SK-N-SH (cell line): ENCODE measurements at regions not wholly inside any gene's neighbourhood (a gene's known extent, or its start where the extent isn't known, plus 50 kb on each side); places are given as distances from the start of the nearest gene placed in this dataset.

ENCODE experiments used
- CTCF ChIA-PET: fragments of 300-600, 350-600 bp; formaldehyde crosslinking; extraction: SDS; loops from one replicate; lab custom pipeline; 2021; lab: Yijun Ruan, JAX
- POLR2A ChIA-PET: fragments of 350-600 bp; sonication (Branson Sonifier 250); formaldehyde crosslinking; extraction: SDS; loops from one replicate; lab custom pipeline; 2020; ENCODE audit warnings: antibody characterized with exemption, inconsistent platforms; lab: Yijun Ruan, JAX
- DNase-seq: peaks from one replicate; pipeline ENCODE4 v3.0.0; 2012
- H2AFZ ChIP-seq: fragments of 200-600 bp; sonication (generic); 2 replicates; pipeline ENCODE4 v1.8.1; 2016; ENCODE audit warnings: antibody characterized with exemption, mild to moderate bottlenecking, low read depth
- H3F3A ChIP-seq: fragments of 200-600 bp; sonication (generic); replicated peaks from 2 replicates; pipeline ENCODE3; 2016; ENCODE audit warnings: antibody characterized with exemption, mild to moderate bottlenecking; ENCODE audit not compliant: insufficient read depth
- H3K27ac ChIP-seq, 2 experiments: fragments of 200-500 bp in 1 of 2; fragments of 200-600 bp in 1 of 2; sonication (Bioruptor generic) in 1 of 2; sonication (generic), shearing (Covaris generic) in 1 of 2; 2 replicates each; pipeline versions ENCODE4 v1.5.1 to v1.6.1; 2014 to 2016; ENCODE audit warnings: low read depth in 2 of 2, inconsistent platforms in 1 of 2, low read length in 1 of 2, mild to moderate bottlenecking in 1 of 2, mixed read lengths in 1 of 2
- H3K27me3 ChIP-seq: fragments of 200-600 bp; sonication (generic), shearing (Covaris generic); 2 replicates; pipeline ENCODE4 v1.6.1; 2016; ENCODE audit warnings: mixed run types; ENCODE audit not compliant: insufficient read depth
- H3K36me3 ChIP-seq, 2 experiments: fragments of 200-500 bp in 1 of 2; fragments of 200-600 bp in 1 of 2; sonication (Bioruptor generic) in 1 of 2; sonication (generic) in 1 of 2; replicated peaks in 1 of 2; 2 replicates each; pipeline versions ENCODE3 to v1.5.1; 2014 to 2016; ENCODE audit warnings: low read length in 1 of 2, mild to moderate bottlenecking in 1 of 2; ENCODE audit not compliant: insufficient read depth in 2 of 2, control insufficient read depth in 1 of 2
- H3K4me1 ChIP-seq, 2 experiments: fragments of 200-500 bp in 1 of 2; fragments of 200-600 bp in 1 of 2; sonication (Bioruptor generic) in 1 of 2; sonication (generic), shearing (Covaris generic) in 1 of 2; 2 replicates each; pipeline versions ENCODE4 v1.5.1 to v1.6.1; 2014 to 2016; ENCODE audit warnings: low read depth in 1 of 2, low read length in 1 of 2, mixed run types in 1 of 2; ENCODE audit not compliant: insufficient read depth in 2 of 2, control insufficient read depth in 1 of 2
- H3K4me2 ChIP-seq: fragments of 200-600 bp; sonication (generic), shearing (Covaris generic); 2 replicates; pipeline ENCODE4 v1.6.1; 2017; ENCODE audit warnings: mixed run types
- H3K4me3 ChIP-seq, 2 experiments: fragments of 200-500 bp in 1 of 2; fragments of 200-600 bp in 1 of 2; sonication (Bioruptor generic) in 1 of 2; sonication (generic), shearing (Covaris generic) in 1 of 2; 2 replicates each; pipeline versions ENCODE4 v1.5.1 to v1.8.1; 2014 to 2016; ENCODE audit warnings: low read depth in 2 of 2, inconsistent platforms in 1 of 2, low read length in 1 of 2, mild to moderate bottlenecking in 1 of 2, mixed read lengths in 1 of 2, moderate library complexity in 1 of 2
- H3K79me2 ChIP-seq: fragments of 200-600 bp; sonication (generic); 2 replicates; pipeline ENCODE4 v1.8.1; 2017; ENCODE audit warnings: mild to moderate bottlenecking; ENCODE audit not compliant: insufficient read depth
- H3K9ac ChIP-seq: fragments of 200-600 bp; sonication (generic); 2 replicates; pipeline ENCODE4 v1.6.1; 2017; ENCODE audit warnings: mixed run types
- H3K9me2 ChIP-seq: fragments of 200-600 bp; sonication (generic); 2 replicates; pipeline ENCODE4 v1.6.1; 2017; ENCODE audit warnings: mixed run types
- H3K9me3 ChIP-seq: fragments of 200-600 bp; sonication (generic); 2 replicates; pipeline ENCODE4 v1.6.1; 2017; ENCODE audit warnings: mixed run types, mild to moderate bottlenecking, moderate library complexity
- H4K20me1 ChIP-seq: fragments of 200-600 bp; sonication (generic); 2 replicates; pipeline ENCODE4 v1.6.1; 2017; ENCODE audit warnings: mild to moderate bottlenecking, mixed run types; ENCODE audit not compliant: insufficient read depth
- CHD2 ChIP-seq: fragments of 150-350 bp; IDR thresholded peaks from 2 replicates; pipeline ENCODE4 v1.6.1; 2018; ENCODE audit warnings: low read length; ENCODE audit not compliant: partially characterized antibody
- CTCF ChIP-seq: fragments of 200-600 bp; sonication (generic); IDR thresholded peaks from 2 replicates; pipeline ENCODE4 v1.6.1; 2017; ENCODE audit warnings: antibody characterized with exemption, mild to moderate bottlenecking, moderate library complexity
- EZH2phosphoT487 ChIP-seq: fragments of 200-600 bp; sonication (generic); IDR thresholded peaks from 2 replicates; pipeline ENCODE4 v1.6.1; 2017; ENCODE audit warnings: low read depth, mixed run types, mild to moderate bottlenecking, antibody characterized with exemption, moderate library complexity, borderline replicate concordance
- FOSL2 ChIP-seq: IDR thresholded peaks from 2 replicates; pipeline ENCODE4 v1.4.0; 2012; ENCODE audit warnings: low read depth, mild to moderate bottlenecking, moderate library complexity, borderline replicate concordance
- FOXJ3 ChIP-seq: sonication (generic); formaldehyde crosslinking; IDR thresholded peaks from 2 replicates; pipeline ENCODE4 v1.5.1; 2020; ENCODE audit warnings: mild to moderate bottlenecking, missing genetic modification reagents
- FOXM1 ChIP-seq: IDR thresholded peaks from 2 replicates; pipeline ENCODE4 v1.4.0; 2012; ENCODE audit warnings: low read depth, mild to moderate bottlenecking
- GABPA ChIP-seq: IDR thresholded peaks from 2 replicates; pipeline ENCODE4 v1.4.0; 2012; ENCODE audit warnings: low read depth, mild to moderate bottlenecking
- MEF2A ChIP-seq: IDR thresholded peaks from 2 replicates; pipeline ENCODE4 v1.4.0; 2012; ENCODE audit warnings: low read depth, borderline replicate concordance
- MXI1 ChIP-seq: IDR thresholded peaks from 2 replicates; pipeline ENCODE4 v1.6.1; 2012; ENCODE audit warnings: mild to moderate bottlenecking, low read depth, low read length, improper control_type of control experiment
- NRF1 ChIP-seq: IDR thresholded peaks from 2 replicates; pipeline ENCODE4 v1.6.1; 2012; ENCODE audit warnings: low read depth, mild to moderate bottlenecking, low read length
- POLR2AphosphoS5 ChIP-seq: IDR thresholded peaks from 2 replicates; pipeline ENCODE4 v1.6.1; 2012; ENCODE audit warnings: low read depth, low read length
- RAD21 ChIP-seq: IDR thresholded peaks from 2 replicates; pipeline ENCODE4 v1.6.1; 2012; ENCODE audit warnings: mild to moderate bottlenecking, low read length
- RFX5 ChIP-seq: IDR thresholded peaks from 2 replicates; pipeline ENCODE4 v1.6.1; 2012; ENCODE audit warnings: mild to moderate bottlenecking, improper control_type of control experiment, low read length
- SIN3A ChIP-seq: IDR thresholded peaks from 2 replicates; pipeline ENCODE4 v1.6.1; 2012; ENCODE audit warnings: low read depth, mild to moderate bottlenecking, low read length, moderate library complexity, borderline replicate concordance
- TCF12 ChIP-seq: IDR thresholded peaks from 2 replicates; pipeline ENCODE4 v1.4.0; 2012
- TEAD4 ChIP-seq: IDR thresholded peaks from 2 replicates; pipeline ENCODE4 v1.4.0; 2012; ENCODE audit warnings: mild to moderate bottlenecking, borderline replicate concordance; ENCODE audit not compliant: insufficient read depth
- USF1 ChIP-seq: IDR thresholded peaks from 2 replicates; pipeline ENCODE4 v1.4.0; 2012; ENCODE audit warnings: low read depth, borderline replicate concordance
- YY1 ChIP-seq: IDR thresholded peaks from 2 replicates; pipeline ENCODE4 v1.4.0; 2012; ENCODE audit warnings: low read depth, mild to moderate bottlenecking
- ZBTB33 ChIP-seq: IDR thresholded peaks from 2 replicates; pipeline ENCODE4 v1.4.0; 2012; ENCODE audit warnings: low read depth, borderline replicate concordance
- WGBS: methylation state at CpG from one replicate; pipeline ENCODE4 v1.1.6; 2017; ENCODE audit warnings: low lambda C conversion rate; 5-methylcytosine and 5-hydroxymethylcytosine counted together
- TF ChIP-seq, protein P1 (sequence below): fragments of 150-350 bp; IDR thresholded peaks from 2 replicates; pipeline ENCODE4 v1.6.1; 2017; ENCODE audit warnings: antibody characterized with exemption, low read length, low read depth, borderline replicate concordance
- TF ChIP-seq, protein P2 (sequence below): IDR thresholded peaks from 2 replicates; pipeline ENCODE4 v1.6.1; 2012; ENCODE audit warnings: mild to moderate bottlenecking, low read depth, low read length, moderate library complexity
- TF ChIP-seq, protein P3 (sequence below): IDR thresholded peaks from 2 replicates; pipeline ENCODE4 v1.4.0; 2012; ENCODE audit warnings: low read depth

DNA sequence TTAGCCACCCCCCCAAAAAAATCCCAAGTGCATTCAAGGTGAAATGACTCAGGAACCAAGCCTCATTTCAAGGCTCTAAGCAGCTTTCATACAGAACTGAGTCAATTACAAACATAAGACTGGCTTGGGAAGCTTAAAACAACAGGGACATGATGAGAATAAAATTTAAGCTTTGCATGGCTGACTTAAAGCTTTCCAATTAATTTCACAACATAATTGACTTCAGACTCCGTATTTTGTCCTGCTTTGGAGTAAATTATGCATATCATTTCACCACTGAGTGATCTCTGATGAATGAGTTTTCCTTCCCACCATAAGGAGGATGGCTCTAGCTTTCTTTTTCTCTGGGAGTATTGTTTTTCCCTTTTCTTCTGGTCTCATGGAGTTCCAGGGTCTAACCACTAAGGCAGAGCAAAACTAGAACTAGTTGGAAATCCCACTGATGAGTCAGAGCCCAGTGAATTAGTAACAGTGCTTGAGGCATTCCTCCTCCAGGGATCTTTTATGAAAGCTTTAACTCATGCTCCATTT is 72.8 kb downstream of the XCL2 start (continued):
- TF ChIP-seq MEF2A (peak; percentile 25; the same call in 1 of the 2 replicates), FOXJ3 (CRISPR knock-in tag) (no peak), NRF1 (no peak), MXI1 (no peak), SIN3A (no peak), RFX5 (no peak), POLR2AphosphoS5 (peak; percentile 45), USF1 (no peak)
- TF ChIP-seq, protein P1, sequence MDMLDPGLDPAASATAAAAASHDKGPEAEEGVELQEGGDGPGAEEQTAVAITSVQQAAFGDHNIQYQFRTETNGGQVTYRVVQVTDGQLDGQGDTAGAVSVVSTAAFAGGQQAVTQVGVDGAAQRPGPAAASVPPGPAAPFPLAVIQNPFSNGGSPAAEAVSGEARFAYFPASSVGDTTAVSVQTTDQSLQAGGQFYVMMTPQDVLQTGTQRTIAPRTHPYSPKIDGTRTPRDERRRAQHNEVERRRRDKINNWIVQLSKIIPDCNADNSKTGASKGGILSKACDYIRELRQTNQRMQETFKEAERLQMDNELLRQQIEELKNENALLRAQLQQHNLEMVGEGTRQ, result no peak
- TF ChIP-seq, all 33 proteins: peak for 14

DNA sequence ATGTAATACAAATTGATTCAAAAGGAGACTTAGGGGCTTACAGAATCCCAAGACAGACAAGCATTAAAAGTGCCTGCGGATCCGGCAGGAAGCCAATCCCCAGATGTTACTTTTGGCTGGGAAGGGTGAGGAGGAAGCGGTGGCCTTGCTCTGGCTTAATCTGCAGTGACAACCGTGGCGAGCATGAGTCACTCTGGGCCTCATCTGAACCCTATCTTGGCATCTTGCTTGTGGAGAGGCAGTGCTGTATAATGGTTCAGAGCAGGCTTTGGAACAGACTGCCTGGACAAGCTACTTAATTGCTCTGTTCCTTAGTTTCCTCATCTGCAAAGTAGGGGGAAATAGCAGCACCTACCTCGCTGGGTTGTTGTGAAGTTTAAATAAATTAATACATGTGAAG is 74.1 kb downstream of the XCL2 start:
- H2AFZ ChIP-seq, result no peak overlapping the region
- ChIA-PET POLR2A (no interaction called here), CTCF (interaction anchor here (1.7 to 2.9 kb wide), 2 partner anchors 30 to 127 kb away, joined by 9 to 10 read pairs; no protein-coding TSS in a partner anchor)
- no peaks in the 10 kb centered on the region for H3K9me3 ChIP-seq
- peaks cover 52% of the 10 kb centered on the region for H3F3A ChIP-seq
- H3K9me2 ChIP-seq, result no peaks in the 10 kb centered on the region
- H3K4me3 ChIP-seq, result 0 out of 4 replicates have a peak overlapping the region, but pooled peaks of 1 of the 2 experiments have one; percentile 31
- peaks cover 43% of the 10 kb centered on the region in 2 experiments for H3K4me1 ChIP-seq
- 9% methylated on average over 6 of the region's 6 CpGs for WGBS
- no peaks in the 10 kb centered on the region for H3K79me2 ChIP-seq
- H3K4me2 ChIP-seq, result peak overlapping the region; percentile 65; the same call in 1 of the 2 replicates
- H4K20me1 ChIP-seq, result no peaks in the 10 kb centered on the region
- H3K27ac ChIP-seq, result peak overlapping the region; percentile 95 to 99
- DNase-seq, result peak; percentile 54
- H3K36me3 ChIP-seq, result no peaks in the 10 kb centered on the region
- H3K9ac ChIP-seq, result no peak overlapping the region; the same call in 1 of the 2 replicates
- no peaks in the 10 kb centered on the region for H3K27me3 ChIP-seq
- TF ChIP-seq MXI1 (no peak), SIN3A (peak; percentile 90; the same call in 1 of the 2 replicates), MEF2A (peak; percentile 88; the same call in 1 of the 2 replicates), RAD21 (no peak), ZBTB33 (peak; percentile 89), TCF12 (peak; percentile 100), CHD2 (peak; percentile 21), FOXM1 (peak; percentile 99), YY1 (0 out of 2 replicates have a peak, but pooled peaks have one; percentile 45), FOSL2 (peak; percentile 99), GABPA (peak; percentile 33), CTCF (no peak), EZH2phosphoT487 (no peak), TEAD4 (peak; percentile 99)
- TF ChIP-seq, protein P2, sequence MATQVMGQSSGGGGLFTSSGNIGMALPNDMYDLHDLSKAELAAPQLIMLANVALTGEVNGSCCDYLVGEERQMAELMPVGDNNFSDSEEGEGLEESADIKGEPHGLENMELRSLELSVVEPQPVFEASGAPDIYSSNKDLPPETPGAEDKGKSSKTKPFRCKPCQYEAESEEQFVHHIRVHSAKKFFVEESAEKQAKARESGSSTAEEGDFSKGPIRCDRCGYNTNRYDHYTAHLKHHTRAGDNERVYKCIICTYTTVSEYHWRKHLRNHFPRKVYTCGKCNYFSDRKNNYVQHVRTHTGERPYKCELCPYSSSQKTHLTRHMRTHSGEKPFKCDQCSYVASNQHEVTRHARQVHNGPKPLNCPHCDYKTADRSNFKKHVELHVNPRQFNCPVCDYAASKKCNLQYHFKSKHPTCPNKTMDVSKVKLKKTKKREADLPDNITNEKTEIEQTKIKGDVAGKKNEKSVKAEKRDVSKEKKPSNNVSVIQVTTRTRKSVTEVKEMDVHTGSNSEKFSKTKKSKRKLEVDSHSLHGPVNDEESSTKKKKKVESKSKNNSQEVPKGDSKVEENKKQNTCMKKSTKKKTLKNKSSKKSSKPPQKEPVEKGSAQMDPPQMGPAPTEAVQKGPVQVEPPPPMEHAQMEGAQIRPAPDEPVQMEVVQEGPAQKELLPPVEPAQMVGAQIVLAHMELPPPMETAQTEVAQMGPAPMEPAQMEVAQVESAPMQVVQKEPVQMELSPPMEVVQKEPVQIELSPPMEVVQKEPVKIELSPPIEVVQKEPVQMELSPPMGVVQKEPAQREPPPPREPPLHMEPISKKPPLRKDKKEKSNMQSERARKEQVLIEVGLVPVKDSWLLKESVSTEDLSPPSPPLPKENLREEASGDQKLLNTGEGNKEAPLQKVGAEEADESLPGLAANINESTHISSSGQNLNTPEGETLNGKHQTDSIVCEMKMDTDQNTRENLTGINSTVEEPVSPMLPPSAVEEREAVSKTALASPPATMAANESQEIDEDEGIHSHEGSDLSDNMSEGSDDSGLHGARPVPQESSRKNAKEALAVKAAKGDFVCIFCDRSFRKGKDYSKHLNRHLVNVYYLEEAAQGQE, result peak; percentile 80
- TF ChIP-seq, protein P3, sequence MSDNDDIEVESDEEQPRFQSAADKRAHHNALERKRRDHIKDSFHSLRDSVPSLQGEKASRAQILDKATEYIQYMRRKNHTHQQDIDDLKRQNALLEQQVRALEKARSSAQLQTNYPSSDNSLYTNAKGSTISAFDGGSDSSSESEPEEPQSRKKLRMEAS, result peak; percentile 71; the same call in 1 of the 2 replicates
